ENCODE measurements at regions not wholly inside any gene's neighbourhood (a gene's known extent, or its start where the extent isn't known, plus 50 kb on each side); places are given as distances from the start of the nearest gene placed in this dataset.
"Not testable (repeated sequence)": the region's sequence is repeated elsewhere in the genome, so short reads cannot be mapped to it uniquely, and the experiment has no call there.

- DNase-seq: not testable (repeated sequence)
These were observed 494.1 kb downstream of the TMEM135 start for GRCh38 chr11:87531835-87532234.

GRCh38 chr11:87529486-87529885 is 491.8 kb downstream of the TMEM135 start:
- DNase-seq: no peak

- DNase-seq: no peak
These were observed 491.0 kb downstream of the TMEM135 start for GRCh38 chr11:87528752-87529151.

GRCh38 chr11:87523276-87523675 is 485.5 kb downstream of the TMEM135 start:
- DNase-seq: no peak

GRCh38 chr11:87518266-87518665 is 480.5 kb downstream of the TMEM135 start:
- DNase-seq: no peak

GRCh38 chr11:87517351-87517750 is 479.6 kb downstream of the TMEM135 start:
- DNase-seq: no peak

GRCh38 chr11:87507722-87508121 is 470.0 kb downstream of the TMEM135 start:
- not testable (repeated sequence) for DNase-seq

- not testable (repeated sequence) for DNase-seq
These were observed 469.2 kb downstream of the TMEM135 start for GRCh38 chr11:87506946-87507345.

- DNase-seq: no peak
These were observed 463.7 kb downstream of the TMEM135 start for GRCh38 chr11:87501388-87501787.

- not testable (repeated sequence) for DNase-seq
These were observed 457.2 kb downstream of the TMEM135 start for GRCh38 chr11:87494936-87495335.

- DNase-seq: not testable (repeated sequence)
These were observed 456.3 kb downstream of the TMEM135 start for GRCh38 chr11:87494026-87494425.

- DNase-seq: no peak
These were observed 455.8 kb downstream of the TMEM135 start for GRCh38 chr11:87493516-87493915.

- DNase-seq: no peak
These were observed 453.6 kb downstream of the TMEM135 start for GRCh38 chr11:87491381-87491780.

GRCh38 chr11:87490671-87491070 is 452.9 kb downstream of the TMEM135 start:
- DNase-seq: no peak

GRCh38 chr11:87484566-87484965 is 446.8 kb downstream of the TMEM135 start:
- DNase-seq: no peak

- DNase-seq: no peak
These were observed 439.6 kb downstream of the TMEM135 start for GRCh38 chr11:87477321-87477720.

GRCh38 chr11:87473174-87473573 is 435.4 kb downstream of the TMEM135 start:
- no peak for DNase-seq

GRCh38 chr11:87466223-87466622 is 428.5 kb downstream of the TMEM135 start:
- DNase-seq: no peak

- DNase-seq: no peak
These were observed 428.0 kb downstream of the TMEM135 start for GRCh38 chr11:87465716-87466115.

- DNase-seq: peak; percentile 3
These were observed 425.9 kb downstream of the TMEM135 start for GRCh38 chr11:87463486-87464102.

- DNase-seq: no peak
These were observed 424.4 kb downstream of the TMEM135 start for GRCh38 chr11:87462171-87462570.

- DNase-seq: no peak
These were observed 423.3 kb downstream of the TMEM135 start for GRCh38 chr11:87460842-87461637.

- no peak for DNase-seq
These were observed 422.5 kb downstream of the TMEM135 start for GRCh38 chr11:87460279-87460678.

- DNase-seq: no peak
These were observed 421.6 kb downstream of the TMEM135 start for GRCh38 chr11:87459351-87459750.

- no peak for DNase-seq
These were observed 418.8 kb downstream of the TMEM135 start for GRCh38 chr11:87456499-87456898.
